DOHH2 (cell line): ENCODE measurements at regions not wholly inside any gene's neighbourhood (a gene's known extent, or its start where the extent isn't known, plus 50 kb on each side); places are given as distances from the start of the nearest gene placed in this dataset.

Source experiments
- H3F3A ChIP-seq: fragments of 200-600 bp; sonication (generic), shearing (Covaris generic); 2 replicates; pipeline ENCODE4 v1.6.0; 2016; ENCODE audit warnings: antibody characterized with exemption, mild to moderate bottlenecking; ENCODE audit not compliant: control insufficient read depth, insufficient read depth
- H3K27ac ChIP-seq: fragments of 200-600 bp; sonication (generic); 2 replicates; pipeline ENCODE4 v1.5.1; 2014; ENCODE audit warnings: low read depth, mild to moderate bottlenecking, low read length, moderate library complexity
- H3K27me3 ChIP-seq: fragments of 200-600 bp; sonication (generic); 2 replicates; pipeline ENCODE4 v1.6.1; 2014; ENCODE audit warnings: mild to moderate bottlenecking, low read length, mixed read lengths; ENCODE audit not compliant: control insufficient read depth
- H3K36me3 ChIP-seq: fragments of 200-600 bp; sonication (generic); 2 replicates; pipeline ENCODE4 v1.6.1; 2014; ENCODE audit warnings: mild to moderate bottlenecking, low read length, moderate library complexity, mixed read lengths; ENCODE audit not compliant: control insufficient read depth
- H3K4me1 ChIP-seq: fragments of 200-600 bp; sonication (generic); 2 replicates; pipeline ENCODE4 v1.6.1; 2014; ENCODE audit warnings: mild to moderate bottlenecking, low read length, mixed read lengths; ENCODE audit not compliant: control insufficient read depth
- H3K4me2 ChIP-seq: fragments of 200-600 bp; sonication (generic); 2 replicates; pipeline ENCODE4 v1.6.0; 2014; ENCODE audit warnings: mild to moderate bottlenecking, low read length, moderate library complexity
- H3K4me3 ChIP-seq: fragments of 200-600 bp; sonication (generic); 2 replicates; pipeline ENCODE4 v1.5.1; 2014; ENCODE audit warnings: mild to moderate bottlenecking, low read length, mixed read lengths
- H3K79me2 ChIP-seq: fragments of 200-600 bp; sonication (generic); 2 replicates; pipeline ENCODE4 v1.6.1; 2014; ENCODE audit warnings: mild to moderate bottlenecking, low read length, mixed read lengths; ENCODE audit not compliant: control insufficient read depth
- H3K9me2 ChIP-seq: fragments of 200-600 bp; sonication (generic); replicated peaks from 2 replicates; pipeline ENCODE4 v1.6.1; 2014; ENCODE audit warnings: mild to moderate bottlenecking, low read length, mixed read lengths; ENCODE audit not compliant: control insufficient read depth
- H3K9me3 ChIP-seq: fragments of 200-600 bp; sonication (generic); 2 replicates; pipeline ENCODE4 v1.6.1; 2014; ENCODE audit warnings: antibody characterized with exemption, low read length, mixed read lengths; ENCODE audit not compliant: control insufficient read depth, insufficient read depth
- H4K20me1 ChIP-seq: fragments of 200-600 bp; sonication (generic); 2 replicates; pipeline ENCODE4 v1.6.0; 2014; ENCODE audit warnings: low read depth, mild to moderate bottlenecking, antibody characterized with exemption, low read length, moderate library complexity; ENCODE audit not compliant: control insufficient read depth, insufficient read depth
- CTCF ChIP-seq: fragments of 200-600 bp; sonication (generic); IDR thresholded peaks from one replicate; pipeline ENCODE4 v1.5.1; 2014; ENCODE audit warnings: antibody characterized with exemption, mild to moderate bottlenecking, low read depth, low read length; ENCODE audit not compliant: poor library complexity, severe bottlenecking
- EZH2phosphoT487 ChIP-seq: fragments of 200-600 bp; sonication (generic); IDR thresholded peaks from 2 replicates; pipeline ENCODE4 v1.6.1; 2017; ENCODE audit warnings: borderline replicate concordance, mild to moderate bottlenecking, antibody characterized with exemption, low read length, moderate library complexity, mixed read lengths

GRCh38 chrX:147781844-147782243 lies 129.9 kb upstream of the FMR1 start:
- no peaks in the 10 kb centered on the region for H4K20me1 ChIP-seq
- H3K27ac ChIP-seq = no peak overlapping the region
- no peaks in the 10 kb centered on the region for H3K27me3 ChIP-seq
- no peaks in the 10 kb centered on the region for H3K79me2 ChIP-seq
- H3F3A ChIP-seq = no peaks in the 10 kb centered on the region
- no peaks in the 10 kb centered on the region for H3K9me3 ChIP-seq
- H3K4me2 ChIP-seq = no peak overlapping the region
- H3K9me2 ChIP-seq = no peaks in the 10 kb centered on the region
- H3K36me3 ChIP-seq = no peaks in the 10 kb centered on the region
- no peaks in the 10 kb centered on the region for H3K4me1 ChIP-seq
- TF ChIP-seq EZH2phosphoT487 (no peak), CTCF (no peak)
- H3K4me3 ChIP-seq = no peak overlapping the region

GRCh38 chrX:147788641-147789350 lies 122.9 kb upstream of the FMR1 start:
- H3K36me3 ChIP-seq = no peaks in the 10 kb centered on the region
- no peaks in the 10 kb centered on the region for H3F3A ChIP-seq
- no peak overlapping the region for H3K4me3 ChIP-seq
- H3K4me1 ChIP-seq = no peaks in the 10 kb centered on the region
- H4K20me1 ChIP-seq = no peaks in the 10 kb centered on the region
- H3K9me2 ChIP-seq = no peaks in the 10 kb centered on the region
- H3K4me2 ChIP-seq = no peak overlapping the region
- H3K27me3 ChIP-seq = no peaks in the 10 kb centered on the region
- no peaks in the 10 kb centered on the region for H3K9me3 ChIP-seq
- no peaks in the 10 kb centered on the region for H3K79me2 ChIP-seq
- H3K27ac ChIP-seq = no peak overlapping the region
- TF ChIP-seq CTCF = no peak
- no peak for TF ChIP-seq EZH2phosphoT487

- H3K4me2 ChIP-seq = no peak overlapping the region
- no peaks in the 10 kb centered on the region for H4K20me1 ChIP-seq
- no peaks in the 10 kb centered on the region for H3F3A ChIP-seq
- no peak overlapping the region for H3K27ac ChIP-seq
- no peaks in the 10 kb centered on the region for H3K9me3 ChIP-seq
- no peaks in the 10 kb centered on the region for H3K79me2 ChIP-seq
- H3K36me3 ChIP-seq = no peaks in the 10 kb centered on the region
- TF ChIP-seq CTCF = no peak
- TF ChIP-seq EZH2phosphoT487 = no peak
- no peaks in the 10 kb centered on the region for H3K9me2 ChIP-seq
- no peaks in the 10 kb centered on the region for H3K4me1 ChIP-seq
- H3K4me3 ChIP-seq = no peak overlapping the region
- H3K27me3 ChIP-seq = no peaks in the 10 kb centered on the region
Measured at GRCh38 chrX:147800663-147801062, 111.1 kb upstream of the FMR1 start.
